Mucosa of gallbladder (tissue), 1 donor: ENCODE measurements at regions not wholly inside any gene's neighbourhood (a gene's known extent, or its start where the extent isn't known, plus 50 kb on each side); places are given as distances from the start of the nearest gene placed in this dataset.
"Not testable (repeated sequence)": the region's sequence is repeated elsewhere in the genome, so short reads cannot be mapped to it uniquely, and the experiment has no call there.

ENCODE experiments used
- DNase-seq: peaks from one replicate; pipeline ENCODE4 v3.0.0-alpha.2; 2020; ENCODE audit warnings: low spot score
- donor health status: DM: no; HTN: no; CAD: no.

DNA sequence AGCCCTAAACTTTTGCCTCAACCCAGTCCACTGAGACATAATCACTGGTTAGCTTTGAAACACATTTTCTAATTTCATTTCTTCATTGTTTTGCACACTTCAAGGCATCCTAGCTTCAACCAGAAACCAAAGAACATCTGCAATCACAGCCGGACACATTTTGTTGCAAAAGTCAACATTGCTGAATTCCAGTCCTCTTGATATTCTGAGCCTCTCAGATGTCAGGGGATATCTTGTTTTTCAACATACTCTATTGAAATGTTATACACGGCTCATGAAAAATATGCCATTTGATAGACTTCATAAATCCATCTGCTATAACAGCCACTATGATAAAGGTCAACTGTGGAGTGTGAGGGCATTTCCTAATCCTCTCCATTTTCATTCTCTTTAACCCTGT, 241.6 kb upstream of the PUDP start:
- DNase-seq, result no peak

- DNase-seq, result no peak
These were observed 237.2 kb upstream of the PUDP start for GRCh38 chrX:7385131-7385530.

GRCh38 chrX:7378406-7378805, 230.5 kb upstream of the PUDP start:
- DNase-seq, result no peak

DNA sequence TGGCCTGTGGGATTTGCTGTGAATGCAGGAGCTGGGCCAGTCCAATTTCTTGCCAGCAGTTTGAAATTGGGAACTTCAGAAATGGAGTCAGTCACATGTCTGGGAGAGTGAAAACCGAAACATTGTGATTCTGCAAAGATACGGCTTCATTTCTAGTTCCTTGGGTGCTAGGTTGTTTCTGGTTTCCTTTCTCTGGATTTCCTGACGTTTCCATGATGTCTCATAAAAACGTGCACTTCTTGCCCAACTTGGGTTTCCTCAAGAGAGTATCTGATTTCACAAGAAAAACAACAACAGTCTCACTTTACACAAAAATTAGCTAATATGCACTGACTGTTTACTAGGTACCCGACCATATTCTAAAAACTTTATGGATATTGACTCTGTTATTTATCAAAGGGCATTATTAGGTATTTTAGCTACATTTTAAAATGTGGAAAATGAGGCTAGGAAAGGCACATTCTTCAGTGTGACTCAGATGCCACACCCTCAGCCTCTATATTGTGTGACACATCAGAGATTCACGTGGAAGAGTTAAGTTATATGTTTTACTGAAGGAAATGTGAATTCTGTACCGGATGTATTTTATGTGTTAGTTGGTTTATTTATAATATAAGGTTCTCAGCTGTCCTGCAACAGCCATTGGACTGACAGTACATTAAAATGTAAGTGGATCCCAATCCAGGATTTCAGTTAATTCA, 225.0 kb upstream of the PUDP start:
- DNase-seq, result no peak

DNA sequence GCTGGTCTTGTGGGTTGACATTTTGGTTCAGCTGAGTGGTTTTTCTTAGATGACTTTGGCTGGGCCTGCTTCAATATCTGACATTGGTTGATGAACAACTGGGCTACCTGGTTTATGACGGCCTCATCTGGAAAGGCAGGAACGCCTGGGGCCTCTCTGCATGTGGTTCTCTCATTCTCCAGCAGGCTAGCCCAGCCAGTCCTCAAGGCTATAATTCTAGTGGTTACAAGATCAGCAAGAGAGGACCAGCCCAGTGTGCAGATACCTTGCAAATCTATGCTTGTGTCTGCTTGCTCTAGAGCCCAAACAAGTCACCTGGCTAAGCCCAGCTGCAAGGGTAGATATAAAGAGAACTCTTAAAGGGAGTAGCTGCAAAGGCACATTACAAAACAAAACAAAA, 214.2 kb upstream of the PUDP start:
- no peak for DNase-seq

DNA sequence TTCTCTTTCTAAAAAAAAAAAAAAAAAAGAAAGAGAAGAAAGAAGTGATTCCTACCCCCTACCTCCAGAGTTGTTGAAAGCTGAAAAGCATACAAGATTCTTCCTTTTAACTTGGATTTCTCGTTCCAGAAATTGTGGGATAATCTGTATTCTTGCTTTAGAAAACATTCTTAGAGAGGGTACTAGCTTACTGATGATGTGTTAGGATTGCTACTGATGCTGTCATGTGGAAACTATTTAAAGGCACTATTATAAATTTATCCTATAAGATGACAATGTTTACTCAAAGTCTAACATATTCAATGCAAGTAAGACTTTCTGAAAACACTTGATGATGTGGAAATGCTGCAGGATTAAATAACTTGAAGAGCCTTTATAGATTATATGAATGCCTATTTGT, 204.0 kb upstream of the PUDP start:
- DNase-seq, result no peak

GRCh38 chrX:7347465-7347864, 199.5 kb upstream of the PUDP start:
- DNase-seq, result no peak

DNA sequence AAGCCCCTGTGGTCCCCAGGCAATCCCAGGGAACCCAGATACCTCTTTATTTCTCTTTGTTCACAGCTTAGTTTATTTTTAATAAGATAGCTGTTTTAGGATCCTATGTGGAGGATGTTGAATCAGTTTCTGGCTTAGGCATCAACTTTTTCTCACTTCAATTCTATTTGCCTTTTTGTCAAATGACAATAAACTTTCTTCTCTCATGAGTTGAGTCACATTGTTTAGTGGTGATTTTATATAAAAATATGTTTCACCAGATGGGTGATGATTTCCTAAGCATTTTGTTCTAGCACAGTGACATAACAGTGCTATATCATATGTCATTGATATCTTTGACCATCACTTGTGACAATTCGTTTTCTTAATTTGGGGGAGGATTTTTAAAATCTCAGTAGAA, 198.1 kb upstream of the PUDP start:
- no peak for DNase-seq

DNA sequence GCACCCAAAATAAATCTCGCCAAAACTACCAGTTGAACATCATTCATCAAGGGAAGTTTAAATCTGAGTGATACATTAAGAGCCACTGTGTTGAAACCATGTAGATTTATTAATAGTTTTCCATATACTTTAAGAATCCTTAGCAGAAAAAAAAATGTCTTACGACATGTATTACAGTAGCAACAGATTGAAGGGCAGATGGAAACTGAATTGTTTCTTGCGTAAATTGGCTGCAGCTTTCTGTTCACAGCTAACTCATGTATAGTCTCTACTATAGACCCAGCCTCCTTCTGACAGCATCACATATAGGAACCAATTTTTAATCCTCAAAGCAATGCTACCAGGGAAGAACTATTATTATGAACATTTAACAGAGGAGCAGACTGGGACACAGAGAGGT, 195.2 kb upstream of the PUDP start:
- no peak for DNase-seq

GRCh38 chrX:7335816-7336362, 187.9 kb upstream of the PUDP start:
- DNase-seq, result not testable (repeated sequence)

DNA sequence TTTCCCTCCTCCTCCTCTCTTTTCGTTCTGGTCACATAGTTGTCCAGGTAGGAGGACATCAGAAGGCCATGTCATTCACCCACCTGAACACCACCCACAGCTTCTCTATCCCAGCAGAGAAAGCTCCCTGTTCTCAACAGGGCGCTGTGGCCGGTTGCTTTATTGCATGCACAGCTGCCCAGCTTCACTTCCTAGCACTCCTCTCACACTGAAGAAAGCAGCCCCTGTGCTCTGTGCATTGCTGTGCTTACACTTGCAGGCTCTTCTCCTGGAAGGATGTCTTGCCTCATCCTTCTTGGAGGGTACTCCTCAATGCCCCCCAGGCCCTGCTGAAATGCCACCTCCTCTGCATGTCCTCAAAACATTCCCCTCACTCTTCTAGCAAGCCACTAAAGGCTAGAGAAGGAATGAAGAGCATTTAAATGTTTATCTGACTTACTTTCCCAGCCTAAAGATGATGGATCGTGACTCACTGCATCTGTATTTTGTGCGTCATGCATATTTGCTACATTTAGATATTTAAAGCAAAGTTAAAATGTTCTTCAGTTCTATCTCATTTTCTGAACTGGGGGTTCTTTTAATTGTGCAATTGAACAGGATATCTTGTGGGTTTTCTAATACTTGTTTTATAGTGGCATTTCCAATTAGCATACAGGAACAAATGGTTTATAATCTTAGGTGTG, 186.4 kb upstream of the PUDP start:
- DNase-seq, result no peak

- DNase-seq, result no peak
These were observed 183.2 kb upstream of the PUDP start for GRCh38 chrX:7330971-7331746.

DNA sequence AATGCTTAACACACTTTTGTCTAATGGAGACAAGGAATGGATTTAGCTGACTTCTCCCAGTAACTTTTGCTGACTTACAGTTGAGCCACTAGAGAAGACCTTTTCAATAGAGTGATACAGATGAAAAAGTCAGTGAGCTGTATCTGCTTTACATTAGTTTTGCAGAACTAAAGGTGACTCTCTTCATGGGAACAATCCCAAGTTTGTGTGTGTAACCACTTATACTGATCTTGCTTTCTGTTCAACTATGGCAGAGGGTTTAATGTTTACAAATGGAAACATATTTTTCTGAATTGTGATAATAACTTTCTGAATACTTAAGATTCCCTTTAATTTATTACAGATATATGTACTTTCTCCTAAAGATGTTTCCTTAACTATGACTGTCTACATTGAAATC, 182.6 kb upstream of the PUDP start:
- DNase-seq, result no peak

- DNase-seq, result no peak
These were observed 170.7 kb upstream of the PUDP start for GRCh38 chrX:7318661-7319060.

GRCh38 chrX:7318241-7318640, 170.3 kb upstream of the PUDP start:
- DNase-seq, result no peak

DNA sequence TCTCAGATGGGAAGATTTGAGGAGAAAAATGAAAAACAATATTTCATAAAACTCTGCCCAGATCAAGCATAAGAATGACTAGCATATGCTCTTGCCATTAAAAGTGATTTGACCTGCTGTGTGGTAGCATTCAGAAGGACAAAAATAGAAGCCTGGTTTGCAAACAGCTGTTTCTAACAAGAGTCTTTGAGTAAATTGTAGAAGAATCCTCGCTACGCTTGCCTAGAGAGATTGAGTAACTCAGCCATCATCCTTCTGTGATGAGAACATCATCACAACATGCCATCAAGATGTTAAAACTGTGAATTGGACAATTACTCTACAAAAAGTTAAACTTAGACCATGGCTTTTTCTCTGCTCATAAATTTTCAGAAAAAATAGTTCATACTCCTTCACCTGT, 168.9 kb upstream of the PUDP start:
- DNase-seq, result no peak

DNA sequence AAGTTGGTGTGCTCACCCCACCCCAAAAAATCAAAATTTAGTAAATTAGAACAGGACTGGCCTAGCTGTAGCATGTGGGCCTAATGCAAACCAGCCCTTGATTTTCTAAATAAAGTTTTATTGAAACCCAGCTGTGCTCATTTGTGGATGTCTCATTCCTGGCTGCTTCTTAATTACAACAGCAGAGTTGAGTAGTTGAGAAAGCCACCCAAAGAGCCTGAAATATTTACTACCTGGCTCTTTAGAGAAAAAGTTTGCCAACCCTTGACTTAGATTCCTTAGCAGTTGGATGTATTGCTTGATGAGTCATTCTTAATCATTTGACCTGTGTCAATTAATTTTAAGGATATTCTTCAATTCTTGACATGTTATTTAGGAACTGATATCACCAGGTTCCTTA, 168.3 kb upstream of the PUDP start:
- no peak for DNase-seq

DNA sequence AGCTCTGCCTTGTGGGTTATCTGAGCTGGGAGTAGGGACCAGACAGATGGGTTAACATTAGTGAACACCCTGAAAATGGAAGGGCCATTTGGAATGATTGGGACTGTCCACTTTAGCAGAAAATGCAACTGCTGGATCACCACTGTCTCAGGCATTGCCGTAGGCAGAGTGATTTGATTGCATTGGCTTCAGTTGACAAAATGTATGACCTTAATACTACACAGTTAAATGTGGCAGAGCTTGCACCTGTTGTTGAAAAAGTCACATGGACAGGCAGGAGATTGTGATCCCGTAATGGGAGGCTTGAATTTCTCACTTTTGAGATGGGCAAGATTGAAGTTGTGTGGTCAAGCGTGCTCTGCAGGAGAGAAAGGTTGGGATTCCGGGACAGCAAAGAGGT, 166.5 kb upstream of the PUDP start:
- DNase-seq, result no peak

DNA sequence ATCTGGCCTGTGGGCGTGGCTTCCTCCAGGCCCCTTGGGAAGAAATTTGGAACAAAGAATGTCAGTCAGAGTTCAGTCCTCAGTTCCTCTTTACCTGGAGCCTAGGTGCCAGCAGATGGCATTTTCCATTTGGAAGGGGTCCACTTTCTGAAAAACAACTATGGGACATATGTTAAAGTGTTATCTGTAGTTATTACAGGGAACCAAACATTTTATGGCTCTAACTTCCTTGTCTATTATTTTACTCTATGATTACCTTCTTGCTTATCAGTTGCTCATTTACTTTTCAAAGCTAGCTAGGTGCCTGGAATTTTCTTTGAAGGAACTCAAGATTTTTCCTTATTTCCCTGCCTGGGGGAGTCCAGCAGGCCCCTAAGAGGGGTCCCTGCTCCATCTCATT, 159.8 kb upstream of the PUDP start:
- DNase-seq, result no peak

- DNase-seq, result no peak
These were observed 146.5 kb upstream of the PUDP start for GRCh38 chrX:7294483-7294882.

DNA sequence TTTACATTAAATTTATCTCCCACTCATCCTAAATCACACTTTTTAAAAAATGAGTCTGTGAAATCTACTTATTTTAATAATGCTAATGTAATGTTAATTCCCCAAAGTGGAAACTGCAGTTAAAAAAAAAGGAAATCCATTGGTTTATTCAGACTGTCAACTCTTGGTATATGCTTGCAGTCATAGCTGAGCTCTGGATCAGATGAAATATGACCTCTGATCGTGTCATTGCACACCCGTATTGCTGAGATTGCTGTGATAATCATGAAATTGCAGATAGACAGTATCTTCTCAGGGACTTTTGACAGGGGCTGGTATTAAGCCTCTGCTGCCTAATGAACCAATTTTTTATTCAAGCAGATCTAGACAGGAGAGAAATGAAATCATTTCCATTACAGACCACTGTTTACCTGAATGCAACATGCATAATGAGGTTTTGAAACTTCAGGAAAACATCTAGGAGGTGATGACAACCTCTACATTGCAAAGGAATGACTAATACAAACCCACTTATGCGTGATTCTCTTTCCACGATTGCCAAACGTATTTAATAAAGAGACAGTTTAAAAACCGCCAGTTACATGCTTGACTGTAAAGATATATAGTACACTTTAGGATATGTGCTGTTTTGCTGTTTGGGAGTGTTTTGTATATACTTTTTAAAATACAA, 138.3 kb upstream of the PUDP start:
- no peak for DNase-seq

- DNase-seq, result no peak
These were observed 137.8 kb upstream of the PUDP start for GRCh38 chrX:7285765-7286164.
